OCI-LY1 (cell line): ENCODE measurements at regions not wholly inside any gene's neighbourhood (a gene's known extent, or its start where the extent isn't known, plus 50 kb on each side); places are given as distances from the start of the nearest gene placed in this dataset.

ENCODE experiments used
- CTCF ChIP-seq: fragments of 200-600 bp; sonication (generic), shearing (Covaris generic); IDR thresholded peaks from 2 replicates; pipeline ENCODE4 v1.5.1; 2017; ENCODE audit warnings: mild to moderate bottlenecking, antibody characterized with exemption, low read length, moderate library complexity, mixed read lengths
- EZH2 ChIP-seq: fragments of 200-600 bp; sonication (generic), shearing (Covaris generic); IDR thresholded peaks from 2 replicates; pipeline ENCODE4 v1.8.0; 2017; ENCODE audit warnings: borderline replicate concordance, mixed run types, mild to moderate bottlenecking, antibody characterized with exemption, low read length, moderate library complexity, mixed read lengths

GRCh38 chr22:48151641-48152040, 1389.2 kb downstream of the TBC1D22A start:
- TF ChIP-seq CTCF, result no peak
- no peak for TF ChIP-seq EZH2
